IPS-11a (cell line): ENCODE measurements at regions not wholly inside any gene's neighbourhood (a gene's known extent, or its start where the extent isn't known, plus 50 kb on each side); places are given as distances from the start of the nearest gene placed in this dataset.

Experiments
- H3K4me3 ChIP-seq: one replicate; pipeline ENCODE4 v1.5.1; 2013; ENCODE audit warnings: low read depth, low read length, control low read depth

- H3K4me3 ChIP-seq = no peak overlapping the region
These were observed 394.0 kb upstream of the HSFY2 start for GRCh38 chrY:19167319-19168201.

- no peak overlapping the region for H3K4me3 ChIP-seq
These were observed 375.2 kb upstream of the HSFY2 start for GRCh38 chrY:19148783-19149182.

DNA sequence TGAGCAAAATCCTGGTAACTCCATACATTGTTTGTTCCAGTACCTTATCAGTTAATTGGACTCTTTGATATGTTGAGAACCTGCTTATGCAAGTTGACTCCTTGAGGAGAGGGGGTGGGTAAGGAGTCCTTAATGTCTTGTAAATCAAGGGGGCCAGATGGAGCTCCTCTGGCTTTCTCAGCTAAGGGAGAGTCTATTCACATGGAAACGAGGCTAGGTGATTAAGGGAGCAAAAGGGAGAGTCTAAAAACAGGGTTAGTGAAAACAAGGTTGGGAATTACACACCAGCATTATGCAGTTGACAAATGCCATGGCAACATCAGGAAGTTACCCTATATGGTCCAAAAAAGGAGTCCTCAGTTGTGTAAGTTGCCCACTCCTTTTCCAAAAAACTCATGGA lies 372.8 kb upstream of the HSFY2 start:
- H3K4me3 ChIP-seq = no peak overlapping the region

GRCh38 chrY:19142093-19142492 lies 368.6 kb upstream of the HSFY2 start:
- H3K4me3 ChIP-seq = no peak overlapping the region

DNA sequence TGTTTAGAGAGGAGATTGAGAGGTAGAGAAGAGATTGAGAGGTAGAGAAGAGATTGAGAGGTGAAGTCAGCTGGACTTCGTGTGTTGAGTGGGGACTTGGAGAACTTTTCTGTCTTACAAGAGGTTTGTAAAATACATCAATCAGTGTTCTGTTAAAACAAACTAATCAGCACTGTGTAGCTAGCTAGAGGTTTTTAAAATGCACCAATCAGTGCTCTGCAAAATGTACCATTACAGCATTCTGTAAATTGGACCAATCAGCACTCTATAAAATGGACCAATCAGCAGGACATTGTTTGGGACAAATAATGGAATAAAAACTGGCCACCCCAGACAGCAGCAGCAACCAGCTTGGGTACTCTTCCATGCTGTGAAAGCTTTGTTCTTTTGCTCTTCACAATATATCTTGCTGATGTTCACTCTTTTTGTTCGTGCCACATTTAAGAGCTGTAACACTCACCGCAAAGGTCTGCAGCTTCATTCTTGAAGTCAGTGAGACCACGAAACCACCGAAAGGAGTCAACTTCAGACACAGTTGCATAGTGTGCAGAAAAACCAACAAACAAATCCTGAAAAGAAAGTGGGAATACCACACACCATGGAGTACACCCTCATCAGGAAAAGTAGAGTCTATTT lies 366.9 kb upstream of the HSFY2 start:
- no peak overlapping the region for H3K4me3 ChIP-seq

DNA sequence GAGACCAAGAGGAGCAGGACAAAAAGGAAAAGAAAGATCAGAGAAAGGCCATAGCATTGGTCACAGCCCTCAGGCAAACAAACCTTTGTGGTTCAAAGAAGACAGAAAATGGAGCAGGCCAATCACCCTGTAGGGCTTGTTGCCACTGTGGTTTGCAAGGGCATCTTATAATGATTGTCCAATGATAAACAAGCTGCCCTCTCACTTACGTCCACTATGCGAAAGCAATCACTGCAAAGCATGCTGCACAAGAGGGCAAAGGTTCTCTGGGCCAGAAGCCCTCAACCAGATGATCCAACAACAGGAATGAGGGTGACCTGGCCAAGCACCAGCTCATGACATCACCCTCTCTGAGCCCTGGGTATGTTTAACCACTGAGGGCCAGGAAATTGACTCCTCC lies 360.9 kb upstream of the HSFY2 start:
- no peak overlapping the region for H3K4me3 ChIP-seq

DNA sequence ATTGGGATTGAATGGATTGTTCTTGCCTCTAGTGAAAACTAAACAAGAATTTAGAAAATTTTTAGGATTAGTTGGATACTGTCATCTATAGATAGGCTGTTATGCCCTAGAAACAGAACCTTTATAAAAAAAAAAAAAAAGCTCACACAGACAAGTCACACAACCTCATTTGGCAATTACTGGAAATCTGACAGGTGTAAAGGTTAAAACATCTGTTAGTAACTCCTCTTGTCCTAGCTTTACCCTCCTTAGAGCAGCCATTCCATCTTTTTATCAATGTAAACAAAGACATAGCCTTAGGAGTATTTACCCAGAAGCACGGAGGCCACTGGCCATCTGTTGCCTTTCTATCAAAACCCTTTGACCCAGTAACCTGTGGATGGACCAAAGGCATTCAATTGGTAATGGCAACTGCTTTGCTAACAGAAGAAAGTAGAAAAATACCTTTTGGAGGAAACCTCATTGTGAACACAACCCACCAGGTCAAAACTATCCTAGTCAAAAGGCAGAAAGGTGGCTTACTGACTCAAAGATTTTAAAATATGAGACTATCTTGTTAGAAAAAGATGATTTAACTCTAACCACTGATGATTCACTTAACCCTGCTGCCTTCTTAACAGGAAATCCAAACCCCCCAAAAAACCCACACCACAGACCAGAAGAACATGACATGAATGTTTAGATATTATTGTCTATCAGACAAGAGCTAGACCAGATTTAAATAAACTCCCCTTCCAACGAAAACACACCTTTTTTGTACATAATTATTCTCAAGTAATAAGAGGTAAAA lies 357.2 kb upstream of the HSFY2 start:
- H3K4me3 ChIP-seq = no peak overlapping the region

DNA sequence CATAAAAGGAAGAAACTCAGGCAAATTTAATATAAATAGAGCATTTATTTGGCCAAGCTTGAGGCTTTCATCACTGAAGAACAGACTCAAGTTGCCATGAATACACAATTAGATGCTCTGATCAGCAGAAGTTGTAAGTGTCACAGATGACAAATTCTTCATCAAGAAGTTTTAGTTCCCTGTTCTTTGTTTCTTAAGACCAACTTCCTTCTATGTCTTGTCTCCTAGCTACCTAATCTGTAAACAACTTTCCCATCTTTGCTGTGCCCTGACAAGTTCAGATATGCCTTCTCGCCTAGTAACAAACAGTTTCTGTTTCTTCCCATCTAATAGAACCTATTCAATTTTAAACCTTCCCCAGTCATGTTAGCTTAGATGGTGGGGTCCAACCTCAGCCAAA lies 353.4 kb upstream of the HSFY2 start:
- H3K4me3 ChIP-seq = no peak overlapping the region

DNA sequence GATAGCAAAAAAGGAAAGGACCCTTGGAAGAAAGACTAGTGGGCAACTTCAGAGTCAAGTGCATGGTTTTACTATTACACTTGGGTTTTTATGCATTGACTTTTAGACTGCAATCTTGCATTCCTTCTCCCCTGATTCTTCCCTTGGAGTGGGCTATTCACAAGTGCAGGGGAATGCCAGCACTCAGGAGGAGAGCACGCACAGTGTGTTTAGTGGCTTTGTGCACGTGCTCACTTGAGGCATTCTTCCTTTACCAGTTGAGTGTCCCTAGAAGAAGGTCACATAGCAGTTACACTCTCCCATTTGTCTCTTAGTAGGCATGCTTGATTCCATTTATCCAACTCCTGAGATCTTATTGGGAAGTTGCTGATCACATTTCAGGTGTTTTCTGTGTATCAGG lies 351.1 kb upstream of the HSFY2 start:
- H3K4me3 ChIP-seq = no peak overlapping the region

DNA sequence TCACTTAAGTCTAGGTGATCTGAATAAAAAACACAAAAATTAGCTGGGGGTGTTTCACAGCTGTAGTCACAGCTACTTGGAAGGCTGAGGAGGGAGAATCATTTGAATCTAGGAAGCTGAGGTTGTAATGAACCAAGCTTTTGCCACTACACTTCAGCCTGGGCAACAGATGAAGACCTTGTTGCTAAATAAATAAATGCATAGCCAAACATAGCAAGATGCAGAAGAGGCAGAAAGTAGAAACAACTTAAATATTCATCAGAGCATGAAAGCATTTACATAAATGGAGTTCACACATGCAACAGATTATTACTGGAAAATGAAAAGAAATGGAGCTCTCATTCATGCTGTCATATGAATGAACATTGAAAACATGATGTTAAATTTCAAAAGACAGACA lies 348.9 kb upstream of the HSFY2 start:
- no peak overlapping the region for H3K4me3 ChIP-seq

DNA sequence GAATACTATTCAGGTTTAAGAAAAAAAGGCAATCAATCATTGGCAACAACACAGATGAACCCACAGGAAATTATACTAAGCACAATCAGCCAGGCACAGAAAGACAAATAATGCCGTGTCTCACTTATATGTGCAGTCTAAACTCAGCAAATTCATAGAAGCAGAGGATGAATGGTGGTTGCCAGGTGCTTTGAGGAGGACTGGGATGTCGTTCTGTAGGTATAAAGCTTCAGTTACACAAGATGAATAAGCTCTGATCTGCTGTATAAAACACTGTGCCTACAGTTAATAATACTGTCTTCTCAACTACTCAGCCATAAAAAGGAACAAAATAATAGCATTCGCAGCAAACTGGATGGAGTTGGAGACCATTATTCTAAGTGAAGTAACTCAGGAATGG lies 324.8 kb upstream of the HSFY2 start:
- no peak overlapping the region for H3K4me3 ChIP-seq

DNA sequence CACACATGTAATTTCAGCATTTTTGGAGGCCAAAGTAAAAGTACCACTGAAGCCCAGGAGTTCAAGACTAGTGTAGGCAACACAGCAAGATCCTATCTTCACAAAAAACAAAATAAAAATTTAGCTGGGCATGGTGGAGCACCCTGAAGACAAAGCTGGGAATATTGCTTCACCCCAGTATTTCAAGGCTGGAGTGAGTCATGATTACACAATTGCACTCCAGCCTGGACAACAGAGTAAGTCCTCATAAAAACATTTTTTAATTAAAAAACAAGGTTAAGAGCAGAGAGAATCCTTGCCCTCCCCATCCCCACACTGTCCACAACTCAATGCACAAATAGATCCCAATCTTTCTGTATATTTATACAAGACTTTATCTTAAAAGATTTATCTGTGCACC lies 321.9 kb upstream of the HSFY2 start:
- no peak overlapping the region for H3K4me3 ChIP-seq

DNA sequence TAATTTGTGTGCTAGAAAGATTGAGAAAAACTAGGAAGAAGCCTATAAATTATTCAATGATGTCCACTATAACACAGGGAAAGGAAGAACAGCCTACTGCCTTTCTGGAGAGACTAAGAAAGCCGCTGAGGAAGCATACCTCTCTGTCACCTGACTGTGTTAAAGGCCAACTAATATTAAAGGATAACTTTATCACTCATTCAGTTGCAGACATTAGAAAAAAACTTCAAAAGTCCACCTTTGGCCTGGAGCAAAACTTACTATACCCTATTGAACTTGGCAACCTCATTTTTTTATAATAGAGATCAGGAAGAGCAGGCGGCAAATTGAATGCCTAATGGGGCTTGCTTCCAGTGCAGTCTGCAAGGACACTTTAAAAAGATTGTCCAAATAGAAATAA lies 309.5 kb upstream of the HSFY2 start:
- no peak overlapping the region for H3K4me3 ChIP-seq

- no peak overlapping the region for H3K4me3 ChIP-seq
These were observed 304.2 kb upstream of the HSFY2 start for GRCh38 chrY:19077698-19078113.

DNA sequence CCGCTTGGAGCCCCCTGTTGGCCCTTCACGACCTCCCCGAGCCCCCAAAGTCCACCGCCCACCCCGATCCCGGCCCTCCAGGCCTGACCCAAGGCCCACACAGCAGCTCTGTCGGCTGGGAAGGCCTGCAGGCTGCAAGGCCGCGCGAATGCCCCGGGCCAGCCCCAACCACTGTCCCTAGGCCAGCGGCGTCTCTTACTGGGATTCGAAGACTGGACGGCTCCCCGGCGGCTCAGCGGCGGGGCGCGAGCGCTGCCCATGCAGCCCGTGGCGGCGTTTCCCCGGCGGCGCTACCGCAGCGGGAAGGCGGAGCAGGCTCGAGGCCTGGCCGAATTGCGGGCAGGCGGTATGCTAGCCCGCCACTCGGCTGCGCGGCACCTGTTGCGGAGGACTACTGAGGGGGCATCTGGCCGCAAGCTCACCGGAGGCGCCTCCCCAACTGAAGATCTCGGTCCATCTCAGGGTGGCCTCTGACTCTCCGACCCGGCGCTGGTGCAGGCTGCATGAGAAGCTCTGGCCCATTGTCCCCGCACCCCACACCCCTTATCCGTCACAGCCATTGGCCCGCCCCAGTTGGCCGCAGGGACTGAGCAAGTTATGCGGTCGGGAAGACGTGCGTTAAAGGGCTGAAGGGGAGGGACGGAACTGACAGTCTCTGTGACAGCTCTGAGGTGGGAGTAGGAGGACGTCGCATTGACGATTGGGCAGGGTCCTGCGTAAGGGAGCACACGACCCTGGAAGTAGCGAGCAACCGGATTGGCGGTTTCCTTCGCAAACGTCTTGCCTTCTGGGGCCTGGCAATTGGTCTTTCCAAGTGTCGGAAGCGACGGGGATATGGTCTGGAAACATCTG lies 303.5 kb upstream of the HSFY2 start:
- peak overlapping the region; percentile 29 for H3K4me3 ChIP-seq

GRCh38 chrY:19075471-19076253 lies 302.1 kb upstream of the HSFY2 start:
- H3K4me3 ChIP-seq = peak overlapping the region; percentile 63

- H3K4me3 ChIP-seq = no peak overlapping the region
These were observed 293.9 kb upstream of the HSFY2 start for GRCh38 chrY:19067435-19067834.

DNA sequence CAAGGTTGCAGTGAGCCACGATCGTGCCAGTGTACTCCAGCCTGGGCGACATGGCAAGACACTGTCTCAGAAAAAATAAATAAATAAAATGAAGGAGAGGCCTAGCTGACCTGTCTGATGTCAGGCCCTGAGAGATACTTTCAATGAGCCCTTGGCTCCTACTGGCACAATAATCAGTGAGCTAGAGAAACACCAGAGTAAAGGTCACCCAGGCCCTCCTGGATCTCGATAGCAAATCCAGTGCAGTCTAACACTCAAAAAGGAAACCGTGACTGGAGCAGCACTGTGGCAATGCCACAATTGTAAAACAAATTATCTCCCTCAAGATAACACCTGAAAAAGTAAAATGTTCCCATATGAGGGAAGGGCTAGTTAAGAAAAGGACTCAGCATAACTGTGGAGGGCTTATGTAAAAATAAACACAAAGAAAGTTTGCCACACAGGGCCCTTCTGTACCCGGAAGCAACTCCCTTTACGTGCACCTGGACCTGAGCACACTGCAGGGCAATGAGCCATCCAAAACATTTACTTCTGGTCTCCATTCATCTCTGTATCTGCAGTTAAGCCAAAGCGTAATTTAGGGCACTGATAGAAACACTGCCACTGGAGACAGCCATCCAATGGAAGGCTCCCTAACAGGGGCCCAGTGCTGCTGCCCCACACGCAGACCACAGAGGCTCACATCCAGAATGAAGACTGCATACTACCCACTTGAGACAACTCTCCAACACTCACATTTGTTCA lies 293.1 kb upstream of the HSFY2 start:
- H3K4me3 ChIP-seq = no peak overlapping the region

DNA sequence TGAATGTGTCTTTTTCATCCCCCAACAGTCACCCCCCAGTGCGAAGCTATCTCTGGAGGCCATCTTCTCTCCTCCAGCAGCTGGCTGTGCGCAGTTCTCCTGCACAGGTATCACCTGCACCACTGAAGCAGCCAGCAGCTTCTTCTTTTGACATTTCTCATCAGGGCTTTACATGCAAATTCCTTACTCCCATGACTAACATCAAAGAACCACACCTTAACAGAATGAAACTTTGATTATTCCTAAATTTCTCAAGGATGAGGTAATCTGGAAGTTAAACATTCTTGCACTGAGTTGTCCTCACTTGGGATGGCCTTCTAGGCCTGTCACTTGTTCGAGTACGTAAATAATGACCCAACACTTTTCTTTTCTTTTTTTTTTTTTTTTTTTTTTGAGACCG lies 291.6 kb upstream of the HSFY2 start:
- no peak overlapping the region for H3K4me3 ChIP-seq
